ENCODE measurements at regions not wholly inside any gene's neighbourhood (a gene's known extent, or its start where the extent isn't known, plus 50 kb on each side); places are given as distances from the start of the nearest gene placed in this dataset.
"Not testable (repeated sequence)": the region's sequence is repeated elsewhere in the genome, so short reads cannot be mapped to it uniquely, and the experiment has no call there.

DNA sequence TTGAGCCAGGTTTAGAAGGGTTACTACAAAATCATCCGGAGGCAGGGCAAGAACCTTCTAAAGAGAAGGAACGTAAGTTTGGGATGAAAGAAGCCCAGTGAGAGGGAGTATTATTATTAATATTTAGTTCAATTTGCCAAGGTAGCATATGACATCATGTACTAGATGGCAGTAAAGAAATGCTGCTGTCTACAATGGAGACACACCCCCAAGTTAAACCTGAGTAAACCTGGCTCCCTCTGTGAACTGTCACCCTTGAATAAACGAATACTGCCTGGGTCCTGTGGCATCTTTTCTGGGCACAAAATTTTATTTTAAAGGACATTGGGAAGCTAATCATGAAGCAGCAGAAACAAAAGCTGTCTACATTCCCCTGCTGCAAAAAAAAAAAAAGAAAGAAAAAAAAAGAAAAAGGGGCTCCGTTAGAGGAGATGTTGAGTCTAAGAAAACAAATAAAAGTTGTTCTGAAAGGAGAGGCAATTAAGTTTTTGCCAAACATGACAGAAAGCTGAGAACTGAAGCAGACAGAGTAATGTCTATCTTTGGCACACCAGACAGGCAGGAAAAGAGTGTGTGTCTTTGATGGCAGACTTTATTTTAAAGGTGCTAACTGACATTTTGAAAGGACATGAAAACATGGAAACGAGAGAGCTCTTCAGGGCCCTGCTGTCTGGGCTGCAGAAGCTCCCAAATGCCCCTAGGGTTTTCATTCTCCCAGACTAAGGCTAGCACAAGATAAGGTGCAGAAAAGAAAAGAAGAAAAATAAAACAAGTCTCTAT lies 557.7 kb upstream of the CHAC2 start:
- POLR2A ChIA-PET: no interaction called here
- no peak overlapping the region for H3K27ac ChIP-seq (ENCODE audit: extremely low read depth, low read depth, low read length)
- CTCF ChIA-PET: interaction anchor here (0.7 to 1.0 kb wide), 2 partner anchors 8 to 12 kb away, joined by 3 read pairs; no protein-coding TSS in a partner anchor
- no peaks in the 10 kb centered on the region for H3K9me3 ChIP-seq (ENCODE audit: control insufficient read depth, insufficient read depth, low read depth, low read length)
- H3K36me3 ChIP-seq (ENCODE audit: control insufficient read depth in 2 of 2, insufficient read depth in 1 of 2, low read length in 2 of 2): no peaks in the 10 kb centered on the region
- TF ChIP-seq KLF7 (tag by site-specific recombination; IDR thresholded peaks at IDR 0.05; ENCODE audit: borderline replicate concordance) (no peak), ZNF571 (tag by site-specific recombination; IDR thresholded peaks at IDR 0.05) (no peak), ZNF350 (tag by site-specific recombination; IDR thresholded peaks at IDR 0.05) (no peak), ZNF202 (tag by site-specific recombination; IDR thresholded peaks at IDR 0.05; ENCODE audit: borderline replicate concordance) (no peak), ZNF239 (tag by site-specific recombination; IDR thresholded peaks at IDR 0.05) (no peak), ZNF248 (tag by site-specific recombination; IDR thresholded peaks at IDR 0.05) (no peak), ZNF391 (tag by site-specific recombination; IDR thresholded peaks at IDR 0.05; ENCODE audit: borderline replicate concordance, low read depth) (no peak), ZNF544 (tag by site-specific recombination; IDR thresholded peaks at IDR 0.05) (no peak), ZSCAN30 (tag by site-specific recombination; IDR thresholded peaks at IDR 0.05) (no peak), ZNF600 (tag by site-specific recombination; IDR thresholded peaks at IDR 0.05) (no peak), ZBTB48 (tag by site-specific recombination; IDR thresholded peaks at IDR 0.05) (no peak), ZNF37A (tag by site-specific recombination; IDR thresholded peaks at IDR 0.05) (no peak), SP7 (tag by site-specific recombination; IDR thresholded peaks at IDR 0.05) (no peak)
- H3K4me3 ChIP-seq (ENCODE audit: low read depth, low read length): no peak overlapping the region
- no peaks in the 10 kb centered on the region for H3K4me1 ChIP-seq (ENCODE audit: control insufficient read depth, insufficient read depth, low read length)

DNA sequence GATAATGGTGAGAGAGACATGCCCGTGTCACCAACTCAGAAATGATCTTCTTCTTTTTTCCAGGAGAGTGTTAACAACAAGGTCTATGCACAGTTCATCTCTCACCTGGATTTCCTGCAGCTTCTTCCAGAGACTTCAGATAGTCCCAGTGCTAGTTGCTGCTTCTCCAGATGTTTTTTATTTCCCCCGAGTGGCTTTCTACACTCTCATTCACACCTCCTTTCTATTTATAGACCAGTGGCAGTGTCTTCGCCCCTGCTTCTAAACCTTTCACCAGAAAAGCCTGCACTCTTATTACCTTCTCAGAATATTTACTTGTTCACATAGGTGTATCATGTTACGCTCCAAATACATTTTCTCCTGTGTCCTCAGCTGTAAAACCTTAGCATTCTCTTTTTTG lies 558.8 kb upstream of the CHAC2 start:
- Histone ChIP-seq H3K36me3 (ENCODE audit: control insufficient read depth in 2 of 2, insufficient read depth in 1 of 2, low read length in 2 of 2) (no peaks in the 10 kb centered on the region), H3K4me3 (ENCODE audit: low read depth, low read length) (no peak overlapping the region), H3K4me1 (ENCODE audit: control insufficient read depth, insufficient read depth, low read length) (no peaks in the 10 kb centered on the region), H3K9me3 (ENCODE audit: control insufficient read depth, insufficient read depth, low read depth, low read length) (no peaks in the 10 kb centered on the region), H3K27ac (ENCODE audit: extremely low read depth, low read depth, low read length) (no peak overlapping the region)
- POLR2A ChIA-PET: no interaction called here
- no peak for TF ChIP-seq ZNF121 (tag by site-specific recombination; IDR thresholded peaks at IDR 0.05)
- TF ChIP-seq, protein P1, sequence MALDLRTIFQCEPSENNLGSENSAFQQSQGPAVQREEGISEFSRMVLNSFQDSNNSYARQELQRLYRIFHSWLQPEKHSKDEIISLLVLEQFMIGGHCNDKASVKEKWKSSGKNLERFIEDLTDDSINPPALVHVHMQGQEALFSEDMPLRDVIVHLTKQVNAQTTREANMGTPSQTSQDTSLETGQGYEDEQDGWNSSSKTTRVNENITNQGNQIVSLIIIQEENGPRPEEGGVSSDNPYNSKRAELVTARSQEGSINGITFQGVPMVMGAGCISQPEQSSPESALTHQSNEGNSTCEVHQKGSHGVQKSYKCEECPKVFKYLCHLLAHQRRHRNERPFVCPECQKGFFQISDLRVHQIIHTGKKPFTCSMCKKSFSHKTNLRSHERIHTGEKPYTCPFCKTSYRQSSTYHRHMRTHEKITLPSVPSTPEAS (tag by site-specific recombination; IDR thresholded peaks at IDR 0.05): no peak
- TF ChIP-seq OSR2 (tag by site-specific recombination; IDR thresholded peaks at IDR 0.05): no peak
- TF ChIP-seq KLF8 (tag by site-specific recombination; IDR thresholded peaks at IDR 0.05): no peak
- TF ChIP-seq ZNF138 (tag by site-specific recombination; IDR thresholded peaks at IDR 0.05; ENCODE audit: borderline replicate concordance): no peak
- TF ChIP-seq, protein P2, sequence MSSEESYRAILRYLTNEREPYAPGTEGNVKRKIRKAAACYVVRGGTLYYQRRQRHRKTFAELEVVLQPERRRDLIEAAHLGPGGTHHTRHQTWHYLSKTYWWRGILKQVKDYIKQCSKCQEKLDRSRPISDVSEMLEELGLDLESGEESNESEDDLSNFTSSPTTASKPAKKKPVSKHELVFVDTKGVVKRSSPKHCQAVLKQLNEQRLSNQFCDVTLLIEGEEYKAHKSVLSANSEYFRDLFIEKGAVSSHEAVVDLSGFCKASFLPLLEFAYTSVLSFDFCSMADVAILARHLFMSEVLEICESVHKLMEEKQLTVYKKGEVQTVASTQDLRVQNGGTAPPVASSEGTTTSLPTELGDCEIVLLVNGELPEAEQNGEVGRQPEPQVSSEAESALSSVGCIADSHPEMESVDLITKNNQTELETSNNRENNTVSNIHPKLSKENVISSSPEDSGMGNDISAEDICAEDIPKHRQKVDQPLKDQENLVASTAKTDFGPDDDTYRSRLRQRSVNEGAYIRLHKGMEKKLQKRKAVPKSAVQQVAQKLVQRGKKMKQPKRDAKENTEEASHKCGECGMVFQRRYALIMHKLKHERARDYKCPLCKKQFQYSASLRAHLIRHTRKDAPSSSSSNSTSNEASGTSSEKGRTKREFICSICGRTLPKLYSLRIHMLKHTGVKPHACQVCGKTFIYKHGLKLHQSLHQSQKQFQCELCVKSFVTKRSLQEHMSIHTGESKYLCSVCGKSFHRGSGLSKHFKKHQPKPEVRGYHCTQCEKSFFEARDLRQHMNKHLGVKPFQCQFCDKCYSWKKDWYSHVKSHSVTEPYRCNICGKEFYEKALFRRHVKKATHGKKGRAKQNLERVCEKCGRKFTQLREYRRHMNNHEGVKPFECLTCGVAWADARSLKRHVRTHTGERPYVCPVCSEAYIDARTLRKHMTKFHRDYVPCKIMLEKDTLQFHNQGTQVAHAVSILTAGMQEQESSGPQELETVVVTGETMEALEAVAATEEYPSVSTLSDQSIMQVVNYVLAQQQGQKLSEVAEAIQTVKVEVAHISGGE (tag by site-specific recombination; conservative IDR thresholded peaks at IDR 0.05; ENCODE audit: low read depth): no peak
- no peak for TF ChIP-seq MEIS1 (CRISPR knock-in tag; IDR thresholded peaks at IDR 0.05; ENCODE audit: borderline replicate concordance)
- no peak for TF ChIP-seq HOXC10 (CRISPR knock-in tag; IDR thresholded peaks at IDR 0.05)
- no peak for TF ChIP-seq ZNF140 (tag by site-specific recombination; IDR thresholded peaks at IDR 0.05)
- no peak for TF ChIP-seq ZNF514 (tag by site-specific recombination; IDR thresholded peaks at IDR 0.05)
- TF ChIP-seq ZNF2 (tag by site-specific recombination; IDR thresholded peaks at IDR 0.05): no peak
- no peak for TF ChIP-seq ZBTB8A (tag by site-specific recombination; IDR thresholded peaks at IDR 0.05)
- CTCF ChIA-PET: no interaction called here

DNA sequence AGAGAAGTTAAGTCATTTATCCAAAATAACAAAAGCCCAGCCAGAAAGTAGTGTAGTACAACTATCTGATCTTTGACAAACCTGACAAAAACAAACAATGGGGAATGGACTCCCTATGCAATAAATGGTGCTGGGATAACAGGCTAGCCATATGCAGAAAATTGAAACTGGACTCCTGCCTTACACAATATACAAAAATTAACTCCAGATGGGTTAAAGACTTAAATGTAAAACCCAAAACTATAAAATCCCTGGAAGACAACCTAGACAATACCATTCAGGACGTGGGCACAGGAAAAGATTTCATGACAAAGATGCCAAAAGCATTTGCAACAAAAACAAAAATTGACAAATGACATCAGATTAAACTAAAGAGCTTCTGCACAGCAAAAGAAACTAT lies 561.4 kb upstream of the CHAC2 start:
- H3K4me1 ChIP-seq (ENCODE audit: control insufficient read depth, insufficient read depth, low read length); H3K36me3 ChIP-seq (ENCODE audit: control insufficient read depth in 2 of 2, insufficient read depth in 1 of 2, low read length in 2 of 2); H3K27ac ChIP-seq (ENCODE audit: extremely low read depth, low read depth, low read length); POLR2A ChIA-PET; H3K9me3 ChIP-seq (ENCODE audit: control insufficient read depth, insufficient read depth, low read depth, low read length); H3K4me3 ChIP-seq (ENCODE audit: low read depth, low read length); CTCF ChIA-PET: not testable (repeated sequence)
